GM20000 (cell line): ENCODE measurements at regions not wholly inside any gene's neighbourhood (a gene's known extent, or its start where the extent isn't known, plus 50 kb on each side); places are given as distances from the start of the nearest gene placed in this dataset.
A peak's percentile ranks its signal among the peaks of the same experiment; 100 is the strongest.

Experiments
- DNase-seq: peaks from one replicate; pipeline ENCODE4 v3.0.0; 2012; ENCODE audit warnings: low spot score
- TF ChIP-seq, protein P1 (sequence below): IDR thresholded peaks from 2 replicates; pipeline ENCODE4 v1.5.1; 2012; ENCODE audit warnings: mild to moderate bottlenecking, control low read depth; ENCODE audit errors: extremely low read depth, missing control alignments

DNA sequence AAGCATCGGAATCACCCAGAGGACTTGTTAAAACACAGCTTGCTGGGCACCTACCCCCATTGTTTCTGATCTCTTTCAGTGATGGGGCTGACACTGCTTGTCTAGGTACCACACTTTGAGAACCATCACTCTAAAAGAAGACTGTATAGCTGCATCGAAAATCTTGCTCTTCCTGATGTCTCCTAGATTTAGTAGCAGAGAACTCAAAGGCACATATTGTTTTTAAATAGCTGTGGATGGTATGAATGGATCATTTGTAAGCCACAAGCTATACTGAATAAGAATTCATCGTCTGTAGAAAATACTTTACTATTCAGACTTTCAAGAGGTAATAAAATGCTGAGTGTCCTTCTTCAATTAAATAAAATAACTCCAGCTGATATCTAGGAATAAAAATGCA lies 405.4 kb downstream of the ANKRD50 start:
- no peak for DNase-seq
- TF ChIP-seq, protein P1, sequence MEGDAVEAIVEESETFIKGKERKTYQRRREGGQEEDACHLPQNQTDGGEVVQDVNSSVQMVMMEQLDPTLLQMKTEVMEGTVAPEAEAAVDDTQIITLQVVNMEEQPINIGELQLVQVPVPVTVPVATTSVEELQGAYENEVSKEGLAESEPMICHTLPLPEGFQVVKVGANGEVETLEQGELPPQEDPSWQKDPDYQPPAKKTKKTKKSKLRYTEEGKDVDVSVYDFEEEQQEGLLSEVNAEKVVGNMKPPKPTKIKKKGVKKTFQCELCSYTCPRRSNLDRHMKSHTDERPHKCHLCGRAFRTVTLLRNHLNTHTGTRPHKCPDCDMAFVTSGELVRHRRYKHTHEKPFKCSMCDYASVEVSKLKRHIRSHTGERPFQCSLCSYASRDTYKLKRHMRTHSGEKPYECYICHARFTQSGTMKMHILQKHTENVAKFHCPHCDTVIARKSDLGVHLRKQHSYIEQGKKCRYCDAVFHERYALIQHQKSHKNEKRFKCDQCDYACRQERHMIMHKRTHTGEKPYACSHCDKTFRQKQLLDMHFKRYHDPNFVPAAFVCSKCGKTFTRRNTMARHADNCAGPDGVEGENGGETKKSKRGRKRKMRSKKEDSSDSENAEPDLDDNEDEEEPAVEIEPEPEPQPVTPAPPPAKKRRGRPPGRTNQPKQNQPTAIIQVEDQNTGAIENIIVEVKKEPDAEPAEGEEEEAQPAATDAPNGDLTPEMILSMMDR = no peak

DNA sequence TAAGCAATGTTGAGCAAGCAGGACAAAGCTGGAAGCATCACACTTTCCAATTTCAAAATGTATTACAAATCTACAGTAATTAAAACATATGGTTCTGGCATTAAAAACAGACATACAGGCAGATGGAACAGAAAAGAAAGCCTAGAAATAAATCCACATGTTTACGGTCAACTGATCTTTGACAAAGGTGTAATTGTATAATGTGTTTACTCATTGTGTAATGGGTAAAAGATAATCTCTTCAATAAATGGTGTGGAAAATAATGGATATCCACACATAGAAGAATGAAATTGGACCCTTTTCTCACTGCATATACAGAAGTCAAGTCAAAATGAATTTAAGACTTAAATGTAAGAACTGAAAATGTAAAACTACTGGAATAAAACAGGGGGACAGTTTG lies 394.2 kb downstream of the ANKRD50 start:
- DNase-seq = no peak
- TF ChIP-seq, protein P1 = no peak

DNA sequence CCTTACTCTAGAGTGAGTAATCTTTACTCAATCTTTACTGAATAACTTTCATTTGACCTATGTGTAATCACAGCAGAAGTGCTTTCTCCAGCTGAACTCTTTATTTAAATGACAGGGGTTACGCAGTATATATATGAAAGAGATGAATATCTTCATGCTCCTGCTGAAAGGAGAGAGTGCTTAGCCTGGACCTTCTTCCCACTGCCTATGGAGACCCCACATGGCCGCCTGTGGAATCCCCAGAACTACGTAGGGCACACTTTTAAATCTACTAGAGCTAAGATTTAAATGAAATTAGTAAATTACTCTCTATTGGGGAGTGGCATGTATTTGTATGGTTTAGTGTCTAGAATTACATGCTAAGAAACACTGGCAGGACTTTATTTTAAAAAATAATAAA lies 391.2 kb downstream of the ANKRD50 start:
- TF ChIP-seq, protein P1 = no peak
- DNase-seq = no peak

DNA sequence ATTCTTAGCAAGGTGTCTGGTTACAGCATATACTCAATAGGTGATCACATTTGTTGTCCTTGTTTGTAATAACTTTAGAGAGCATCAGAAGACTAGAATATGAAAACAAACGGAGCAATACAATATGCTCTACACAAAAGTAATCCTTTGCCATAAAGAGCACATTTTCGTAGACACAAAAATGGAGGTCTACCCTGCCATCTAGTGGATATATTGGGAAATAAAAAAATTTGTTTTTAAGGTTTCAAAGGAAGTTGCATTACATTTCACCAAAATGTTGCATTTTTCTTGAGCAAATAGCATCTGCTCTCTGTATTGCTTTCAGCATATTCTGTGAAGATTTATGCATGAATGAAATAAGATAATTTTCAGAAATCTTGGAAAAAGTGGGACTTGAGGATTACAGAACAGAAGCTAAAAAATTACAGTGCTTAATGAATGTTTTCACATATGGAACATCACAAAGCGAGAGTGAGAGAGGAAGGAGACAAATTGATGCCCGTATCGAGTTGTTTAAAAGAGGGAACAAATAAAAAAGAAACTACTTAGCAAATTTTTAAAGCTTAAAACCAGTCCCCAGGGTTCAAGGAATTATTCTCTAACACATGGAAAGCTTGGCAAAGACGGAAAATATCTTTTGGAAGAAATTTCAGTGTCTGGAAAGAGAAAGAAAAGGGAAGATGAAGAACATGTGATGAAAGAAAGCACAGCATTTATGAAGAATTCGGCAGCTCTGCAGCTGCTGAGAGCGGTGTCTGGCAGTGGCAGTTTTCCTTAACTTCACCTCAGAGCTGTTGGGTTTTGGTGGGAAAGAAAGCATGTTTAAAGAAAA lies 390.1 kb downstream of the ANKRD50 start:
- peak; percentile 18 for DNase-seq
- TF ChIP-seq, protein P1 = peak; percentile 6

DNA sequence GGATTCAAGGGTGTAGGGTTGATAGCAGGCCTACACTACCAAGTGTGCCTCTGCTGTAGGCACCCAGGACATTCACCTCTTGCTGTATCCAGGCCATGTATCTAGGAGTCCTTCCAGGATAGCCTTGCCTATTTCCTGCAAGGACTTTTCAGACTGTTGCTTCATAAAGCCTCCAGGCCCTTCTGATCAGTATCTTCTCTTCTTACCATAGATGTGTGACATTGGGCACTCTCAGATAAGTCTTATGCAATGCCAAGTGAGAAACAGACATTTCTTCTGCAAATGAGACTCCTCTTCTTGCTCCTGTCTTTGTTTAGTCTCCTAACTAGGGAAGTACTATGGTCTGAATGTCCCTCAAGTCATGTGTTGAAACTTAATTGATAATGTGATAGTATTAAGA lies 386.8 kb downstream of the ANKRD50 start:
- DNase-seq = no peak
- TF ChIP-seq, protein P1 = no peak

DNA sequence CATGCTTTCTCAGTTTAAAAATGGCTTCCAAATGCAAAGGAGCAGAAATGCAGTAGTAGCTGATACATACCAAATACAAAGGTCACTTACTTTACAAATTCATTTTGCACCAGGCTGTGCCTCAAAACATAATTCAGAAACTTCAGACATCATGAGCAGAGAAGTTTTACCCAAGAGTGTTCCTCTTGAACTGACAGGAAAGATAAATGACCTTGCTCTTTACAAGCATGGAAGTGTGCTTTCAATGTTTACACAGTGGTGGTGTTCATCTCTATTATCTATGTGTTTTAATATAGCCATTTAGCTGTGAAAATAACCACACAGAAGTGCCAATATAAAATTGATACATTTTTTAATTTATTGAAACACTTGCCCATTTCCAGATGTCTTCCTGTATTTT lies 383.4 kb downstream of the ANKRD50 start:
- no peak for DNase-seq
- TF ChIP-seq, protein P1 = no peak

DNA sequence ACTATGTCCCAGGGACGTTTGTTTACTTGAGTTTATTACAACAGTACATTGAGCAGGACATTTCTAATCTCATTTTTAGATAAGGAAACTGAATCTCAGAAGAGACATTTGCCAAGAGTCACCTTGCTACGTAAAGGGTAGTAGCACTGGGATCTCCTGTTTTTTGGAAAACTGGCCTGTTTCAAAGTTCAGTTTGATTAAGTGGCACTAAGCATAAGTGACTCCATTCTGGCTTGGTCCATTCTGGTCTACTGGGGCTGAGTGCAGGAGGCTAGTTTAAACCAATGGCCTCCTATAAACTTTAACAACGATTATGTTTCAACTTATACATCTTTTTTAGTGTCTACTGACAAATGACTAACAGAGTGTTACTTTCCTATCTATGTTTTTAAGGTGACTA lies 382.5 kb downstream of the ANKRD50 start:
- no peak for DNase-seq
- TF ChIP-seq, protein P1 = no peak
